Astrocyte of the spinal cord (primary cell): ENCODE measurements at regions not wholly inside any gene's neighbourhood (a gene's known extent, or its start where the extent isn't known, plus 50 kb on each side); places are given as distances from the start of the nearest gene placed in this dataset.

Source experiments
- DNase-seq: peaks from one replicate; pipeline ENCODE4 v3.0.0; 2011; ENCODE audit warnings: low read depth, low spot score
- H3K4me3 ChIP-seq: 2 replicates; pipeline ENCODE4 v1.5.1; 2011; ENCODE audit warnings: low read depth, mild to moderate bottlenecking, low read length, moderate library complexity
- CTCF ChIP-seq: IDR thresholded peaks from 2 replicates; pipeline ENCODE4 v1.5.1; 2012; ENCODE audit warnings: low read depth, mild to moderate bottlenecking, low read length, inconsistent platforms
- in situ Hi-C: cut with HindIII; loops from 2 replicates; pipeline ENCODE4 v1.10.0; 2017; ENCODE audit warnings: low sequenced_read_pairs

GRCh38 chr4:147201016-147201415, 255.4 kb upstream of the TTC29 start:
- no peak overlapping the region for H3K4me3 ChIP-seq
- DNase-seq = no peak
- in situ Hi-C loops = no loop called here
- no peak for TF ChIP-seq CTCF

GRCh38 chr4:147206807-147207206, 261.1 kb upstream of the TTC29 start:
- TF ChIP-seq CTCF = no peak
- in situ Hi-C loops = no loop called here
- DNase-seq = no peak
- no peak overlapping the region for H3K4me3 ChIP-seq

GRCh38 chr4:147207911-147208310, 262.2 kb upstream of the TTC29 start:
- DNase-seq = no peak
- no peak overlapping the region for H3K4me3 ChIP-seq
- in situ Hi-C loops = no loop called here
- TF ChIP-seq CTCF = no peak

- H3K4me3 ChIP-seq = no peak overlapping the region
- TF ChIP-seq CTCF = no peak
- DNase-seq = no peak
- in situ Hi-C loops = no loop called here
Measured at GRCh38 chr4:147217655-147218054, 263.2 kb upstream of the EDNRA start.

- no peak for DNase-seq
- no peak for TF ChIP-seq CTCF
Measured at GRCh38 chr4:147219145-147219544, 261.8 kb upstream of the EDNRA start.

GRCh38 chr4:147220833-147221232, 260.1 kb upstream of the EDNRA start:
- peak; percentile 28 for DNase-seq
- in situ Hi-C loops = no loop called here
- no peak for TF ChIP-seq CTCF

More at GRCh38 chr4:147219145-147219544, 261.8 kb upstream of the EDNRA start:
- H3K4me3 ChIP-seq = no peak overlapping the region
- in situ Hi-C loops = no loop called here

GRCh38 chr4:147222906-147223305, 258.0 kb upstream of the EDNRA start:
- no peak overlapping the region for H3K4me3 ChIP-seq
- no peak for DNase-seq
- in situ Hi-C loops = no loop called here
- TF ChIP-seq CTCF = no peak

More at GRCh38 chr4:147220833-147221232, 260.1 kb upstream of the EDNRA start:
- no peak overlapping the region for H3K4me3 ChIP-seq
